ENCODE measurements at regions not wholly inside any gene's neighbourhood (a gene's known extent, or its start where the extent isn't known, plus 50 kb on each side); places are given as distances from the start of the nearest gene placed in this dataset.

GRCh38 chr2:155176345-155176744 lies 477.9 kb downstream of the KCNJ3 start:
- 0% methylated on average over 1 of the region's 1 CpG for WGBS (ENCODE audit: missing lambda C conversion rate)
- ATAC-seq (no peak), FAIRE-seq (no peak), DNase-seq (ENCODE audit: low read depth in 1 of 2, low spot score in 1 of 2) (no peak)
- Histone ChIP-seq H3K27ac (no peak overlapping the region), H3K4me1 (no peaks in the 10 kb centered on the region), H3K4me3 (no peak overlapping the region), H3K9me3 (no peaks in the 10 kb centered on the region; the same call in 2 of the 3 replicates), H3K4me2 (no peak overlapping the region)
- TF ChIP-seq KDM5A (IDR thresholded peaks at IDR 0.05) (no peak), ZC3H11A (IDR thresholded peaks at IDR 0.05) (no peak), MYC (IDR thresholded peaks at IDR 0.05; ENCODE audit: borderline replicate concordance, low read length) (no peak), NFE2L2 (conservative IDR thresholded peaks at IDR 0.05; ENCODE audit: low read length) (no peak), HMGXB4 (CRISPR knock-in tag; IDR thresholded peaks at IDR 0.05; ENCODE audit: borderline replicate concordance) (no peak), HOXB13 (CRISPR knock-in tag; IDR thresholded peaks at IDR 0.05; ENCODE audit: low read depth) (no peak), FOSL2 (IDR thresholded peaks at IDR 0.05) (no peak), FOSL2 (CRISPR knock-in tag; IDR thresholded peaks at IDR 0.05) (no peak), NR3C1 (IDR thresholded peaks at IDR 0.05) (no peak), ESRRA (IDR thresholded peaks at IDR 0.05; ENCODE audit: borderline replicate concordance, low read length) (no peak), CTCF (IDR thresholded peaks at IDR 0.05) (no peak), CBX8 (IDR thresholded peaks at IDR 0.05) (no peak), RAD21 (conservative IDR thresholded peaks at IDR 0.05 in 1 of 2, IDR thresholded peaks at IDR 0.05 in 1 of 2) (no peak), RCOR1 (IDR thresholded peaks at IDR 0.05; ENCODE audit: low read depth, low read length) (no peak), BHLHE40 (IDR thresholded peaks at IDR 0.05; ENCODE audit: low read depth, low read length) (no peak), ELK1 (IDR thresholded peaks at IDR 0.05; ENCODE audit: low read depth, low read length) (no peak), RFX5 (IDR thresholded peaks at IDR 0.05) (no peak), ATOH8 (CRISPR knock-in tag; IDR thresholded peaks at IDR 0.05; ENCODE audit: low read depth) (no peak), PHF8 (IDR thresholded peaks at IDR 0.05; ENCODE audit: borderline replicate concordance, low read depth) (no peak), HEYL (CRISPR knock-in tag; IDR thresholded peaks at IDR 0.05) (no peak), MAZ (IDR thresholded peaks at IDR 0.05; ENCODE audit: borderline replicate concordance, low read depth, low read length) (no peak)
- CTCF ChIA-PET: no interaction called here
- POLR2A ChIA-PET: no interaction called here

GRCh38 chr2:155169317-155169716 lies 470.8 kb downstream of the KCNJ3 start:
- Histone ChIP-seq H3K4me1 (no peaks in the 10 kb centered on the region), H3K4me3 (no peak overlapping the region), H3K9me3 (no peaks in the 10 kb centered on the region; the same call in 2 of the 3 replicates), H3K4me2 (no peak overlapping the region), H3K27ac (no peak overlapping the region)
- ATAC-seq (no peak), FAIRE-seq (no peak), DNase-seq (ENCODE audit: low read depth in 1 of 2, low spot score in 1 of 2) (no peak)
- ChIA-PET POLR2A (no interaction called here), CTCF (no interaction called here)
- WGBS (ENCODE audit: missing lambda C conversion rate): 48% methylated on average over 5 of the region's 5 CpGs
- TF ChIP-seq ESRRA (IDR thresholded peaks at IDR 0.05; ENCODE audit: borderline replicate concordance, low read length) (no peak), RFX5 (IDR thresholded peaks at IDR 0.05) (no peak), RCOR1 (IDR thresholded peaks at IDR 0.05; ENCODE audit: low read depth, low read length) (no peak), NFE2L2 (conservative IDR thresholded peaks at IDR 0.05; ENCODE audit: low read length) (no peak), RNF2 (IDR thresholded peaks at IDR 0.05; ENCODE audit: borderline replicate concordance, low read depth) (no peak), ATOH8 (CRISPR knock-in tag; IDR thresholded peaks at IDR 0.05; ENCODE audit: low read depth) (no peak), MAFK (IDR thresholded peaks at IDR 0.05; ENCODE audit: partially characterized antibody) (no peak), POLR2AphosphoS2 (conservative IDR thresholded peaks at IDR 0.05; ENCODE audit: low read length) (no peak), FOSL2 (IDR thresholded peaks at IDR 0.05) (no peak), FOSL2 (CRISPR knock-in tag; IDR thresholded peaks at IDR 0.05) (no peak), GATA3 (IDR thresholded peaks at IDR 0.05; ENCODE audit: borderline replicate concordance) (no peak)

Measured in A549 (cell line).